Mesothelial cell of epicardium (in vitro differentiated cells): ENCODE measurements at regions not wholly inside any gene's neighbourhood (a gene's known extent, or its start where the extent isn't known, plus 50 kb on each side); places are given as distances from the start of the nearest gene placed in this dataset.

ENCODE experiments used
- DNase-seq, 2 experiments: peaks; one replicate each; pipeline ENCODE4 v3.0.0; 2021; ENCODE audit warnings: low spot score in 2 of 2; ENCODE audit not compliant: unreplicated experiment in 2 of 2
- H3K27ac Mint-ChIP-seq: 2 replicates; pipeline ENCODE4 v1.8.0; 2021; ENCODE audit warnings: mixed read lengths
- H3K27me3 Mint-ChIP-seq: 2 replicates; pipeline ENCODE4 v1.8.0; 2021; ENCODE audit warnings: low read depth, mixed read lengths
- H3K36me3 Mint-ChIP-seq: 2 replicates; pipeline ENCODE4 v1.8.0; 2021; ENCODE audit warnings: mixed read lengths
- H3K4me1 Mint-ChIP-seq: 2 replicates; pipeline ENCODE4 v1.8.0; 2021; ENCODE audit warnings: mixed read lengths
- H3K4me3 Mint-ChIP-seq: 2 replicates; pipeline ENCODE4 v1.8.0; 2021; ENCODE audit warnings: mild to moderate bottlenecking, moderate library complexity, mixed read lengths
- H3K9me3 Mint-ChIP-seq: 2 replicates; pipeline ENCODE4 v1.8.0; 2021; ENCODE audit warnings: mixed read lengths
- TF ChIP-seq, protein P1 (sequence below): fragments of 200-600 bp; sonication (generic); IDR thresholded peaks from one replicate; pipeline ENCODE4 v1.5.0; 2021; ENCODE audit warnings: antibody characterized with exemption; ENCODE audit not compliant: unreplicated experiment

DNA sequence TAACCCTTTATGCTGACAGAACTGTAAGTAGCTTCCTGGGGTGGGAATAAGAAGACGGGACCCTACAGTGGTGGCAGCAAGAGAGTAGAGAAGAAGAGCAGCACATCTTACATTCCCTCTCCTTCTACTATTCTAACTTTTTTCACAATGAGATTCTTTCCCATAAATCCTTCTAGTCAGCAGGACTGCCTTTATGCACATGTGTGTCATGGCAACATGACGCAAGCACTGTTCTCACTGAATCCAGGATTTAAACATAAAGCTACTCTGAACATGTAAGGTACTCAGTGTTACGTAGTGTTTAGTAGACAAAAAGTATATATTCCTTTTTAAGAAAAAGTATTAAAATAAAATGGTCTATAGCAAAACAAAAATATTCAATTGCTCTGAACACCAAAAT is 309.7 kb upstream of the LYPLAL1 start:
- H3K27ac Mint-ChIP-seq = no peak overlapping the region
- no peaks in the 10 kb centered on the region for H3K36me3 Mint-ChIP-seq
- TF ChIP-seq, protein P1, sequence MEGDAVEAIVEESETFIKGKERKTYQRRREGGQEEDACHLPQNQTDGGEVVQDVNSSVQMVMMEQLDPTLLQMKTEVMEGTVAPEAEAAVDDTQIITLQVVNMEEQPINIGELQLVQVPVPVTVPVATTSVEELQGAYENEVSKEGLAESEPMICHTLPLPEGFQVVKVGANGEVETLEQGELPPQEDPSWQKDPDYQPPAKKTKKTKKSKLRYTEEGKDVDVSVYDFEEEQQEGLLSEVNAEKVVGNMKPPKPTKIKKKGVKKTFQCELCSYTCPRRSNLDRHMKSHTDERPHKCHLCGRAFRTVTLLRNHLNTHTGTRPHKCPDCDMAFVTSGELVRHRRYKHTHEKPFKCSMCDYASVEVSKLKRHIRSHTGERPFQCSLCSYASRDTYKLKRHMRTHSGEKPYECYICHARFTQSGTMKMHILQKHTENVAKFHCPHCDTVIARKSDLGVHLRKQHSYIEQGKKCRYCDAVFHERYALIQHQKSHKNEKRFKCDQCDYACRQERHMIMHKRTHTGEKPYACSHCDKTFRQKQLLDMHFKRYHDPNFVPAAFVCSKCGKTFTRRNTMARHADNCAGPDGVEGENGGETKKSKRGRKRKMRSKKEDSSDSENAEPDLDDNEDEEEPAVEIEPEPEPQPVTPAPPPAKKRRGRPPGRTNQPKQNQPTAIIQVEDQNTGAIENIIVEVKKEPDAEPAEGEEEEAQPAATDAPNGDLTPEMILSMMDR = no peak
- DNase-seq = no peak
- H3K9me3 Mint-ChIP-seq = peaks cover 5% of the 10 kb centered on the region
- H3K4me3 Mint-ChIP-seq = no peak overlapping the region
- peaks cover under 1% of the 10 kb centered on the region for H3K27me3 Mint-ChIP-seq
- H3K4me1 Mint-ChIP-seq = peaks cover 20% of the 10 kb centered on the region

DNA sequence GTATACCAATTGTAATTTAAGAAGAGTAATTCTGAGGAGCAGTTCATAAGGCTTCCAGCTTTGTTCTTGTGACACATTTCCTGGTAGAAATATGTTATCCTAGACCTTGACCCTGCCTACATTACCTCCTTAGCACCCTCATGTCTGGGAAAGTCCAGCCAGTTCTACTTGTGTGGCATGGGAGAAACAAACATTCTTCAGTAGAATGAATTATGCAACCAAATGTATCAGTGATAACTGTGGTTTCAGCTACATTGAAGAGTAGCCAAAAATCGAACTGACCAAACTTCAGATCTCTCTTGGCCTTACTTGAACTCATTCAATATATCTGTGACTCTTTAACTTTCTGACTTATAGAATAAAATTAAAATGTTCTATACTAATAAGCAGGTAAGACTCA is 308.1 kb upstream of the LYPLAL1 start:
- H3K27me3 Mint-ChIP-seq = no peaks in the 10 kb centered on the region
- H3K4me3 Mint-ChIP-seq = no peak overlapping the region
- TF ChIP-seq, protein P1 = no peak
- no peak for DNase-seq
- H3K36me3 Mint-ChIP-seq = no peaks in the 10 kb centered on the region
- no peak overlapping the region for H3K27ac Mint-ChIP-seq
- peaks cover 11% of the 10 kb centered on the region for H3K9me3 Mint-ChIP-seq
- peaks cover 20% of the 10 kb centered on the region for H3K4me1 Mint-ChIP-seq

DNA sequence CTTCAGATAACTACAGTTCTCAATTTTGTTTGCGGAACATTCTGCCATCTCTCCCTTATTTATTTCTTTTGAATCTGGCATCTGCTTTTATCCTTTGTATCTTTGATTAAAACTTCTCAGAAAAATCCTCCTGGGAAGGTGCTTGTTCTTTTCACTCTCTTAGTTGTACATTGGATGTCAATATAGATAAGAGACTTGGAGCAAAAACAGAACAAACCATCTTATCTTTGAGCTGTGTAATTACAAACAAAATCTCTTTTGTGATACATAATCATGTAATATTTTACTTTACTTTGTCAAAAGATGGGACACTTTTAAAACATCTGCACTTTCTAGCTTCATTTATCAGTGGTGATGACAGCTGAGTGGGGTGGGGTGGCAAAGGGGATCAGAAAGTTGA is 307.2 kb upstream of the LYPLAL1 start:
- no peak for DNase-seq
- no peak overlapping the region for H3K4me3 Mint-ChIP-seq
- TF ChIP-seq, protein P1 = no peak
- H3K9me3 Mint-ChIP-seq = peaks cover 12% of the 10 kb centered on the region
- no peaks in the 10 kb centered on the region for H3K36me3 Mint-ChIP-seq
- no peak overlapping the region for H3K27ac Mint-ChIP-seq
- H3K4me1 Mint-ChIP-seq = peaks cover 20% of the 10 kb centered on the region
- H3K27me3 Mint-ChIP-seq = no peaks in the 10 kb centered on the region

DNA sequence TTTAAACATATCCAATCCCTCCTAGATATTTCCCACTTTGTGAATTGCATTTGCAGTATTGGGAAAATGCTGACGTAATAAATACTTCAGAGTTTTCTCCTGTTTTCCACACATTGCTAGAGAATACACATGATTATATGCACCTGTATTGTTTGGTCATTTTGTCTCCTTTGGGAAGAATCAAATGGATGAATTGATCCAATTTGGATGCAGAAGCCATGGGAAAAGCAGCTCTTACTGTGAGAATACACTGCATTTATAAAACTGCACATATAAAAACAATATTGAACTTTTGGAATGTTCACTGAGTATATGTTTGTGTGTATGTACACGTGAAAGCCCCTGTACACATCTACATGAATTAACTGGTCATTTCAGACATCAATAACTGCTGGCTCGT is 306.6 kb upstream of the LYPLAL1 start:
- Mint-ChIP-seq H3K27me3 (no peaks in the 10 kb centered on the region), H3K4me3 (no peak overlapping the region), H3K4me1 (peaks cover 20% of the 10 kb centered on the region), H3K36me3 (no peaks in the 10 kb centered on the region), H3K27ac (no peak overlapping the region), H3K9me3 (peaks cover 8% of the 10 kb centered on the region)
- TF ChIP-seq, protein P1 = no peak
- DNase-seq = no peak

DNA sequence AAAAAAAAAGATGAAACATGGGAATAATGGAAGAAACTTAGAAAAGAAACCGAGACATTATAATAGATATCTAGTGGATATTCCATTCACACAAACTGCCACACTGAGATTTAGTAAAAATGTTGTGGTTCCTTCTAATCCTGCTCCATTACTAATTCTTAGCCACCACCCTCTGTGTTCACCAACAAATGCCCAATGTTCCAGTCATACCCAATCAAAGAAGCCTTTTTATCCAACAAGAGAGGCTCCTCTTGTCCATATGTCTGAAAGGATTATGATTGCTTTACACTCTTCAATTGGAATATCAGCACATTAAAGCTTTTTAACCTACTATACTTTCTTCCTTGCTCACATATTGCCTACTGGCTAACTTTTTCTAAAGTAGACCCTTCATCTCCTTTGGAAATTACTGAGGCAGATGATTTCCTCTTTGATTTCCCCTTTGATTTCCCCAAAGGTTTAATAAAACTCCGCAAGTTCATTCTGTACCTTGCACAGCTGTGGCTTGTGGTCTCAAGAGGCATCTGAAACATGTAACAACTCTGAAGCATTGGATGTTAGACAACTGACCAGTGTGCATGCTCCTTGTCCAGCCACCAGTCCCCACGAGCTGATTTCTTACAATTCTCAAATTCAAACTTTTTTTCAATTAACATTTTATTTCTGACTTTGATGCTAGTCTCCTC is 305.6 kb upstream of the LYPLAL1 start:
- no peaks in the 10 kb centered on the region for H3K36me3 Mint-ChIP-seq
- no peak overlapping the region for H3K4me3 Mint-ChIP-seq
- no peak overlapping the region for H3K27ac Mint-ChIP-seq
- H3K4me1 Mint-ChIP-seq = peaks cover 20% of the 10 kb centered on the region
- no peaks in the 10 kb centered on the region for H3K27me3 Mint-ChIP-seq
- TF ChIP-seq, protein P1 = no peak
- peaks cover 8% of the 10 kb centered on the region for H3K9me3 Mint-ChIP-seq
- DNase-seq = no peak
